ENCODE measurements at regions not wholly inside any gene's neighbourhood (a gene's known extent, or its start where the extent isn't known, plus 50 kb on each side); places are given as distances from the start of the nearest gene placed in this dataset.

DNA sequence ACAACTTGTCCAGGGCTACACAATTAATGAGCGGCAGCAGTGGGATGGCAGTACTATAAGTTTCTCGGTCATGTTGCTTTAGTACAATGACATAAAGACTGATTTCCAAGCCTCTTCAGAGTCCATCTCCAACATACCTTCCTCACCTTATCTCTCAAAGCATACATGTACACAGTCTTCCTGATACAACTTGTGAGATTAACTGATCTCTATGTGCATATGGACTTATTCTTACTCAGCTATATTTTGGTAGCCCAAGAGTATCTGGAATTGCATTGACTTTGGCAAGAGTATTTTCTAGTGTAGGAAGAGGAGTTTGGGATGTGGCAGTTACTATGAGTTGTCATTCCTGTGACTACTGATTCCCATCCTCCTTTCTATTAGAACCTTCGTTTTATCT, 575.0 kb downstream of the EDEM1 start:
- Mint-ChIP-seq H3K4me1 (ENCODE audit: low read depth, unreplicated experiment) (no peaks in the 10 kb centered on the region), H3K9me3 (ENCODE audit: low read depth, unreplicated experiment) (no peaks in the 10 kb centered on the region), H3K36me3 (ENCODE audit: insufficient read depth, unreplicated experiment) (no peaks in the 10 kb centered on the region), H3K4me3 (ENCODE audit: low read depth, unreplicated experiment) (no peak overlapping the region), H3K27me3 (ENCODE audit: unreplicated experiment) (no peaks in the 10 kb centered on the region), H3K27ac (ENCODE audit: unreplicated experiment) (no peak overlapping the region)
- no peak for TF ChIP-seq CTCF (IDR thresholded peaks at IDR 0.05; ENCODE audit: unreplicated experiment)
- DNase-seq: no peak
- intact Hi-C loops (cut with micrococcal nuclease; ENCODE audit: unreplicated experiment): no loop called here
- CTCF ChIA-PET: no interaction called here
- BruUV-seq (replicated peaks): no TSS peak

DNA sequence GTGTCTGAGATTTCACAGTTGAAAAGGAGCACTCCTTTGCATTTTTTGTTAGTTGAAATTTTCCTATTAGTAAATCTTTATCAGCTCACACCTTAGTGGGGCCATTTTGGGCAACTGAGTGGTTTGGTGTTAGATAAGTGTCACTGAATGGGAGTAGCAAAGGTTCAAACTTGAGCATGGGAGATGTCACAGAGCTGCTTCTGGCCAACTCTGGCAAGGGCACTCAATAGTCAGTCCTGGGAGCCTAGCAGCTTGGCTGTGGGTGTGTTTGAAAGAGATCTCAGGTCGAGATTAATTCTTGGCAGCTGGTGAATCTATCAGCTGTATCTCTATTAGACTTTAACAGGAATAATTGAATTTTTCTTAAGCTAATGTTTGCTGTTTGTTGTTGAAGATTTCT, 579.3 kb downstream of the EDEM1 start:
- no peaks in the 10 kb centered on the region for H3K27me3 Mint-ChIP-seq (ENCODE audit: unreplicated experiment)
- no peaks in the 10 kb centered on the region for H3K9me3 Mint-ChIP-seq (ENCODE audit: low read depth, unreplicated experiment)
- CTCF ChIA-PET: no interaction called here
- no TSS peak for BruUV-seq (replicated peaks)
- intact Hi-C loops (cut with micrococcal nuclease; ENCODE audit: unreplicated experiment): no loop called here
- no peaks in the 10 kb centered on the region for H3K36me3 Mint-ChIP-seq (ENCODE audit: insufficient read depth, unreplicated experiment)
- H3K4me3 Mint-ChIP-seq (ENCODE audit: low read depth, unreplicated experiment): no peak overlapping the region
- H3K27ac Mint-ChIP-seq (ENCODE audit: unreplicated experiment): no peak overlapping the region
- TF ChIP-seq CTCF (IDR thresholded peaks at IDR 0.05; ENCODE audit: unreplicated experiment): no peak
- no peaks in the 10 kb centered on the region for H3K4me1 Mint-ChIP-seq (ENCODE audit: low read depth, unreplicated experiment)
- DNase-seq: no peak

GRCh38 chr3:5767304-5767703, 579.8 kb downstream of the EDEM1 start:
- no peaks in the 10 kb centered on the region for H3K36me3 Mint-ChIP-seq (ENCODE audit: insufficient read depth, unreplicated experiment)
- no peak overlapping the region for H3K27ac Mint-ChIP-seq (ENCODE audit: unreplicated experiment)
- no peaks in the 10 kb centered on the region for H3K9me3 Mint-ChIP-seq (ENCODE audit: low read depth, unreplicated experiment)
- no peak for TF ChIP-seq CTCF (IDR thresholded peaks at IDR 0.05; ENCODE audit: unreplicated experiment)
- no peaks in the 10 kb centered on the region for H3K27me3 Mint-ChIP-seq (ENCODE audit: unreplicated experiment)
- CTCF ChIA-PET: no interaction called here
- no TSS peak for BruUV-seq (replicated peaks)
- intact Hi-C loops (cut with micrococcal nuclease; ENCODE audit: unreplicated experiment): no loop called here
- no peak overlapping the region for H3K4me3 Mint-ChIP-seq (ENCODE audit: low read depth, unreplicated experiment)
- DNase-seq: no peak
- no peaks in the 10 kb centered on the region for H3K4me1 Mint-ChIP-seq (ENCODE audit: low read depth, unreplicated experiment)

GRCh38 chr3:5768281-5768945, 580.9 kb downstream of the EDEM1 start:
- no peak overlapping the region for H3K27ac Mint-ChIP-seq (ENCODE audit: unreplicated experiment)
- H3K4me3 Mint-ChIP-seq (ENCODE audit: low read depth, unreplicated experiment): no peak overlapping the region
- TF ChIP-seq CTCF (IDR thresholded peaks at IDR 0.05; ENCODE audit: unreplicated experiment): no peak
- no TSS peak for BruUV-seq (replicated peaks)
- CTCF ChIA-PET: interaction anchor here (0.6 to 0.7 kb wide), 4 partner anchors 306 to 1096 kb away, joined by 3 to 4 read pairs (median 3); no protein-coding TSS in a partner anchor
- intact Hi-C loops (cut with micrococcal nuclease; ENCODE audit: unreplicated experiment): no loop called here
- H3K36me3 Mint-ChIP-seq (ENCODE audit: insufficient read depth, unreplicated experiment): no peaks in the 10 kb centered on the region
- no peaks in the 10 kb centered on the region for H3K27me3 Mint-ChIP-seq (ENCODE audit: unreplicated experiment)
- no peak for DNase-seq
- no peaks in the 10 kb centered on the region for H3K4me1 Mint-ChIP-seq (ENCODE audit: low read depth, unreplicated experiment)
- no peaks in the 10 kb centered on the region for H3K9me3 Mint-ChIP-seq (ENCODE audit: low read depth, unreplicated experiment)

Data from Calu3 (cell line).